Fibroblast of lung (primary cell): ENCODE measurements at regions not wholly inside any gene's neighbourhood (a gene's known extent, or its start where the extent isn't known, plus 50 kb on each side); places are given as distances from the start of the nearest gene placed in this dataset.

Experiments
- DNase-seq, 2 donors: peaks; one replicate each; pipeline versions ENCODE4 v3.0.0 to v3.0.0-alpha.2; 2010; ENCODE audit warnings: low read depth in 2 of 2
- H2AFZ ChIP-seq: 2 replicates; pipeline ENCODE4 v1.5.1; 2012; ENCODE audit warnings: low read length, control low read depth, inconsistent platforms
- H3K27ac ChIP-seq: 2 replicates; pipeline ENCODE4 v1.5.1; 2011; ENCODE audit warnings: low read length, control low read depth; ENCODE audit not compliant: insufficient read depth
- H3K27me3 ChIP-seq: 2 replicates; pipeline ENCODE4 v1.5.1; 2011; ENCODE audit warnings: mild to moderate bottlenecking, low read length; ENCODE audit not compliant: control insufficient read depth, insufficient read depth
- H3K36me3 ChIP-seq: 2 replicates; pipeline ENCODE4 v1.5.1; 2011; ENCODE audit warnings: low read length; ENCODE audit not compliant: control insufficient read depth, insufficient read depth
- H3K4me1 ChIP-seq: 2 replicates; pipeline ENCODE4 v1.5.1; 2011; ENCODE audit warnings: low read length; ENCODE audit not compliant: control insufficient read depth, insufficient read depth; ENCODE audit errors: extremely low read depth
- H3K4me2 ChIP-seq: 2 replicates; pipeline ENCODE4 v1.5.1; 2011; ENCODE audit warnings: low read length, control low read depth; ENCODE audit not compliant: insufficient read depth; ENCODE audit errors: extremely low read depth
- H3K4me3 ChIP-seq, 4 experiments: fragments of 200-600 bp in 1 of 4; sonication (generic) in 1 of 4; replicated peaks in 1 of 4; 2 replicates each; pipeline ENCODE4 v1.5.1; 2011 to 2016; ENCODE audit warnings: low read length in 4 of 4, low read depth in 3 of 4, mild to moderate bottlenecking in 3 of 4, control low read depth in 2 of 4, inconsistent platforms in 1 of 4, mixed read lengths in 1 of 4; ENCODE audit not compliant: insufficient read depth in 1 of 4; ENCODE audit errors: control extremely low read depth in 1 of 4
- H3K79me2 ChIP-seq: 2 replicates; pipeline ENCODE4 v1.5.1; 2012; ENCODE audit warnings: mild to moderate bottlenecking, low read length, inconsistent platforms; ENCODE audit not compliant: control insufficient read depth, insufficient read depth
- H3K9ac ChIP-seq: 2 replicates; pipeline ENCODE4 v1.5.1; 2011; ENCODE audit warnings: mild to moderate bottlenecking, low read length, control low read depth; ENCODE audit not compliant: insufficient read depth
- H3K9me3 ChIP-seq: 2 replicates; pipeline ENCODE4 v1.5.1; 2012; ENCODE audit warnings: low read depth, low read length; ENCODE audit not compliant: control insufficient read depth, insufficient read depth
- H4K20me1 ChIP-seq: 2 replicates; pipeline ENCODE4 v1.5.1; 2011; ENCODE audit warnings: low read length; ENCODE audit not compliant: control insufficient read depth, insufficient read depth; ENCODE audit errors: extremely low read depth
- CTCF ChIP-seq, 2 donors: IDR thresholded peaks in 1 of 2; conservative IDR thresholded peaks in 1 of 2; 1 replicate in 1 of 2; 2 replicates in 1 of 2; pipeline ENCODE4 v1.5.1; 2011 to 2012; ENCODE audit warnings: low read length in 2 of 2, control low read depth in 1 of 2, inconsistent platforms in 1 of 2, low read depth in 1 of 2, mild to moderate bottlenecking in 1 of 2
- EZH2 ChIP-seq: IDR thresholded peaks from 2 replicates; pipeline ENCODE4 v1.5.1; 2012; ENCODE audit warnings: low read length, control low read depth, mild to moderate bottlenecking; ENCODE audit errors: missing control alignments

DNA sequence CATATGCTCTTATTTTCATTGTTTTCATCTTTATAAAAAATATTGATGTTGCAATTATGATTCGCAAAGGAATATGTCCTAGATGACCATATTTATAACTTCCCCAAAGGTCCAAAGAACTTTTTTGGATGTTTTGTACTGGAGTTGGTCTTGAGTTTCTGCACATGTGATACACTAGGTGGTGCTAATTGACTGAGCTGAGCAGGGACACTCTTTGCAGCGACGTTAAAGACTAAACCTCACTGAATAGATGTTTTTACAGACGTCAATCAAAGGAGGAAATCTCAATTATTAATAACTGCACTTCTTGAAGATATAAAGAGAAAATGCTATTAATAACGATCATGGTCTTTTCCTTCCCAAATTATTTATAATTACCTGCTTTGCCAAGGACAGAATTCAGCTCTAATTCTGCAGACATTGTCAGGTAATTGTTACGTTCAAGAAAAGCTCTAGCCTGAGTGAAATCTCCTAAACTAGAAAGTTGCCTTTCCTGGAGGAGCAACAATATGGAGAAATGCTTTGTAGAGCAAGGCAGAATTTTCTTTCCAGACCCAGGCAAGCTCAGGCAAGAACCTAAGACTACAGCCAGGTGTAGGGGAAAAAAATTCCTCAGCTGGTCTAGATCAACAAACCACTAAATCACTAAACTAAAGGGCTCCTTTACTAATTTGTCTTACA, 119.3 kb upstream of the RBBP8 start:
- no peak overlapping the region for H2AFZ ChIP-seq
- H3K27me3 ChIP-seq: no peaks in the 10 kb centered on the region
- no peak overlapping the region for H3K4me2 ChIP-seq
- H3K9me3 ChIP-seq: no peaks in the 10 kb centered on the region
- H3K4me1 ChIP-seq: no peaks in the 10 kb centered on the region
- H3K4me3 ChIP-seq: no peak overlapping the region
- no peak overlapping the region for H3K27ac ChIP-seq
- no peaks in the 10 kb centered on the region for H3K79me2 ChIP-seq
- peak; percentile 52 to 63 for DNase-seq
- no peaks in the 10 kb centered on the region for H4K20me1 ChIP-seq
- H3K36me3 ChIP-seq: no peaks in the 10 kb centered on the region
- peak; percentile 57 for TF ChIP-seq CTCF (conservative IDR thresholded peaks at IDR 0.05 in 1 of 2, IDR thresholded peaks at IDR 0.05 in 1 of 2; ENCODE audit: low read depth in 1 of 2, low read length in 2 of 2)
- TF ChIP-seq EZH2: no peak
- no peak overlapping the region for H3K9ac ChIP-seq

DNA sequence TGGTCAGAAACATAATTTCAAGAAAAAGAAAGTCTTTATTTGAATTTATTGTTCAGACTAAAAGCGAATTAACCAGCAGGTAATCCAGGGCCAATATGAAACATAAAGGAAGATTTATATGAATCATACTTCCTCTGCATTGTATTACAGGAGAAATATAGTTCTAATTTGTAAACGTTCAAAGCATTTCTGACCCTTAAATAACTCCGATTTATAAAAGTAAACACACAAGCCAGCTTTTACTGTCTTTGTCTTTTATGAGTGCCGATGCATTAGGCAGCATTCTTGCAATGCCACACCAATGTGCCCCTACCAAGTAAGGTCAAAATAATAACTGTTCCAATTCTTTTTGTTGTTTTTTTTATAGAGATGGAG, 118.8 kb upstream of the RBBP8 start:
- Histone ChIP-seq H2AFZ (no peak overlapping the region), H3K27me3 (no peaks in the 10 kb centered on the region), H3K79me2 (no peaks in the 10 kb centered on the region), H3K9ac (no peak overlapping the region), H4K20me1 (no peaks in the 10 kb centered on the region), H3K4me2 (no peak overlapping the region), H3K27ac (no peak overlapping the region), H3K4me3 (no peak overlapping the region), H3K9me3 (no peaks in the 10 kb centered on the region), H3K4me1 (no peaks in the 10 kb centered on the region), H3K36me3 (no peaks in the 10 kb centered on the region)
- no peak for DNase-seq
- no peak for TF ChIP-seq EZH2
- no peak for TF ChIP-seq CTCF (conservative IDR thresholded peaks at IDR 0.05 in 1 of 2, IDR thresholded peaks at IDR 0.05 in 1 of 2; ENCODE audit: low read depth in 1 of 2, low read length in 2 of 2)

DNA sequence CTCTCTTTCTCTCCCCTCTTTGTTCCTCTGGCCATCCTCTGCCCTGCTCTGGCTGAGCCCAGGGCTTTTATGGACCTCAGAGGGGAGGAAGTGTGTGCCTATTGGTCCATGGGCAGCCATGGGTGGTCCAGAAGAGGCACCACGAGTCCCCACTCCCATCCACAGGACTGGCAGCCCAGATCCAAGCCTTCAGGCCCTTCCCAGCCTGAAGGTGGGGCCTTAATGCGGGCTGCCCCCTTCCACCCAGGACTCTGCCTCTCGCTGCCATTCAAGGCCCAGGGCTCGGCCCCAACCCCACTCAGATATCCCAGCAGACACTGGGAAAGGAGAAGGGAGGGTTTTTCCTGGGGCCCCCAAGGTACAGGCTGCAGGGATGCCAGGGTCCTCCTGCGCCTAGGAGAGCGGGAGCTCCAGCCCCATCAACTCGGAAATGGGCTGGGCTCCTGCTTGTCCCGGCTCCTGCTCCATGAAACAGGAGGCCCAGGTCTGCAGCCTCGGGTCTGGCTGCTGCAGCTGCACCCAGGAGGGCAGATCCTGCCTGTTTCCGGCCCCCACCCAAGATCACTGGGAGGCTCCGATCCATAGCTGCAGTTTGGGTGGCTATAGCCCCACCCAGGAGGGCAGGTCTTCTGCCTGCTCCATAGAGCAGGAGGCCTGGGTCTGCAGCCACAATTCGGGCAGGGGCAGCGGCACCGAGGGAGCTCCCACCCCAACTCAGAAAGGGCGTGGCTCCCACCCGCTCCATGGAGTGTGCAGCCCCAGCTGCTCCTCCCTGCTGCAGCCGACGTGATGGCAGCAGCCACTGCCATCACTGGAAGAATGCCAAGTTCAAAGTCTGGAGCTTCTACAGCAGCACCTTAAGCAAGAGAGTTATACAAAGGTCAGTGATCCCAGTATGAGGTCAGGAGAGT, 116.6 kb upstream of the RBBP8 start:
- DNase-seq: no peak
- H3K4me1 ChIP-seq: no peaks in the 10 kb centered on the region
- no peak for TF ChIP-seq EZH2
- TF ChIP-seq CTCF (conservative IDR thresholded peaks at IDR 0.05 in 1 of 2, IDR thresholded peaks at IDR 0.05 in 1 of 2; ENCODE audit: low read depth in 1 of 2, low read length in 2 of 2): no peak
- no peaks in the 10 kb centered on the region for H3K79me2 ChIP-seq
- H3K27ac ChIP-seq: no peak overlapping the region
- H3K27me3 ChIP-seq: no peaks in the 10 kb centered on the region
- H3K4me3 ChIP-seq: no peak overlapping the region
- no peak overlapping the region for H3K4me2 ChIP-seq
- no peaks in the 10 kb centered on the region for H3K9me3 ChIP-seq
- no peak overlapping the region for H3K9ac ChIP-seq
- no peaks in the 10 kb centered on the region for H3K36me3 ChIP-seq
- no peaks in the 10 kb centered on the region for H4K20me1 ChIP-seq
- no peak overlapping the region for H2AFZ ChIP-seq
